ENCODE measurements at regions not wholly inside any gene's neighbourhood (a gene's known extent, or its start where the extent isn't known, plus 50 kb on each side); places are given as distances from the start of the nearest gene placed in this dataset.

GRCh38 chr7:115363916-115364315, 442.0 kb downstream of the MDFIC start:
- dilution Hi-C loops (cut with MboI; ENCODE audit: extremely low pct_ligation_motif_present, low sequenced_read_pairs): no loop called here
- DNase-seq (ENCODE audit: low read depth, low spot score): no peak

GRCh38 chr7:115359955-115360354, 438.1 kb downstream of the MDFIC start:
- no peak overlapping the region for H2AFZ ChIP-seq (ENCODE audit: low read depth, low read length)
- no peak overlapping the region for H3K9ac ChIP-seq (replicated peaks; ENCODE audit: extremely low read depth, insufficient read depth, low read length)
- DNase-seq (ENCODE audit: low read depth, low spot score) (no peak), FAIRE-seq (no peak)
- H4K20me1 ChIP-seq (replicated peaks; ENCODE audit: control insufficient read depth, extremely low read depth, insufficient read depth, low read length): no peaks in the 10 kb centered on the region
- dilution Hi-C loops (cut with MboI; ENCODE audit: extremely low pct_ligation_motif_present, low sequenced_read_pairs): no loop called here
- BruUV-seq (replicated peaks): no TSS peak
- H3K9me3 ChIP-seq (replicated peaks; ENCODE audit: control insufficient read depth, insufficient read depth, low read length): no peaks in the 10 kb centered on the region
- intact Hi-C loops (cut with micrococcal nuclease): loop anchor here (5.0 to 10.0 kb wide), 4 partner anchors 322 to 765 kb away; no protein-coding TSS in a partner anchor
- ChIA-PET CTCF (interaction anchor here (1.0 kb wide), 1 partner anchor 320 kb away, joined by 4 read pairs; no protein-coding TSS in a partner anchor), POLR2A (no interaction called here)
- H3K4me2 ChIP-seq (ENCODE audit: insufficient read depth, low read length): no peak overlapping the region
- H3K4me1 ChIP-seq (ENCODE audit: control insufficient read depth, extremely low read depth, insufficient read depth, low read length): no peaks in the 10 kb centered on the region
- TF ChIP-seq, protein P1, sequence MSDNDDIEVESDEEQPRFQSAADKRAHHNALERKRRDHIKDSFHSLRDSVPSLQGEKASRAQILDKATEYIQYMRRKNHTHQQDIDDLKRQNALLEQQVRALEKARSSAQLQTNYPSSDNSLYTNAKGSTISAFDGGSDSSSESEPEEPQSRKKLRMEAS (IDR thresholded peaks at IDR 0.05; ENCODE audit: insufficient read depth, insufficient read length): no peak
- no peak for TF ChIP-seq FOS (IDR thresholded peaks at IDR 0.05; ENCODE audit: borderline replicate concordance, insufficient read depth, low read length)
- no peak for TF ChIP-seq MYC (IDR thresholded peaks at IDR 0.05; ENCODE audit: low read depth, low read length)
- TF ChIP-seq CTCF (IDR thresholded peaks at IDR 0.05; ENCODE audit: extremely low read depth in 1 of 2, insufficient read depth in 1 of 2, low read depth in 1 of 2, low read length in 2 of 2): no peak
- no peak for TF ChIP-seq JUN (IDR thresholded peaks at IDR 0.05; ENCODE audit: borderline replicate concordance, insufficient read depth, insufficient read length, low read depth)
- TF ChIP-seq GATA2 (IDR thresholded peaks at IDR 0.05; ENCODE audit: insufficient read depth, insufficient read length, low read depth, low read length): no peak
- no peak overlapping the region for H3K27ac ChIP-seq (ENCODE audit: insufficient read depth, low read depth, low read length)
- no peaks in the 10 kb centered on the region for H3K9me1 ChIP-seq (replicated peaks; ENCODE audit: control insufficient read depth, extremely low read depth, insufficient read depth, low read length)
- H3K36me3 ChIP-seq (ENCODE audit: control insufficient read depth in 2 of 2, extremely low read depth in 1 of 2, insufficient read depth in 2 of 2, low read length in 2 of 2): no peaks in the 10 kb centered on the region
- H3K79me2 ChIP-seq (ENCODE audit: control insufficient read depth, insufficient read depth, low read length): no peaks in the 10 kb centered on the region
- H3K4me3 ChIP-seq (replicated peaks in 1 of 3; ENCODE audit: insufficient read depth in 1 of 3, low read depth in 1 of 3, low read length in 3 of 3): no peak overlapping the region
- no peaks in the 10 kb centered on the region for H3K27me3 ChIP-seq (ENCODE audit: control insufficient read depth in 2 of 2, insufficient read depth in 2 of 2, low read length in 2 of 2)

More at GRCh38 chr7:115363916-115364315, 442.0 kb downstream of the MDFIC start:
- POLR2A ChIA-PET: no interaction called here
- no TSS peak for BruUV-seq (replicated peaks)
- TF ChIP-seq JUN (IDR thresholded peaks at IDR 0.05; ENCODE audit: borderline replicate concordance, insufficient read depth, insufficient read length, low read depth) (no peak), POLR2AphosphoS5 (IDR thresholded peaks at IDR 0.05; ENCODE audit: insufficient read depth, low read depth, low read length) (no peak), FOS (IDR thresholded peaks at IDR 0.05; ENCODE audit: borderline replicate concordance, insufficient read depth, low read length) (no peak), GATA2 (IDR thresholded peaks at IDR 0.05; ENCODE audit: insufficient read depth, insufficient read length, low read depth, low read length) (no peak)
- H3K4me2 ChIP-seq (ENCODE audit: insufficient read depth, low read length): no peak overlapping the region
- no peak overlapping the region for H3K9ac ChIP-seq (replicated peaks; ENCODE audit: extremely low read depth, insufficient read depth, low read length)
- FAIRE-seq: no peak
- H3K36me3 ChIP-seq (ENCODE audit: control insufficient read depth in 2 of 2, extremely low read depth in 1 of 2, insufficient read depth in 2 of 2, low read length in 2 of 2): no peaks in the 10 kb centered on the region
- no peaks in the 10 kb centered on the region for H3K9me1 ChIP-seq (replicated peaks; ENCODE audit: control insufficient read depth, extremely low read depth, insufficient read depth, low read length)
- CTCF ChIA-PET: no interaction called here
- H2AFZ ChIP-seq (ENCODE audit: low read depth, low read length): no peak overlapping the region
- H3K27ac ChIP-seq (ENCODE audit: insufficient read depth, low read depth, low read length): no peak overlapping the region
- no peaks in the 10 kb centered on the region for H4K20me1 ChIP-seq (replicated peaks; ENCODE audit: control insufficient read depth, extremely low read depth, insufficient read depth, low read length)
- no peak overlapping the region for H3K4me3 ChIP-seq (replicated peaks in 1 of 3; ENCODE audit: insufficient read depth in 1 of 3, low read depth in 1 of 3, low read length in 3 of 3)
- no peaks in the 10 kb centered on the region for H3K4me1 ChIP-seq (ENCODE audit: control insufficient read depth, extremely low read depth, insufficient read depth, low read length)
- no peaks in the 10 kb centered on the region for H3K27me3 ChIP-seq (ENCODE audit: control insufficient read depth in 2 of 2, insufficient read depth in 2 of 2, low read length in 2 of 2)
- intact Hi-C loops (cut with micrococcal nuclease): no loop called here
- no peaks in the 10 kb centered on the region for H3K9me3 ChIP-seq (replicated peaks; ENCODE audit: control insufficient read depth, insufficient read depth, low read length)
- H3K79me2 ChIP-seq (ENCODE audit: control insufficient read depth, insufficient read depth, low read length): no peaks in the 10 kb centered on the region

Data from endothelial cell of umbilical vein (primary cell).